ENCODE measurements at regions not wholly inside any gene's neighbourhood (a gene's known extent, or its start where the extent isn't known, plus 50 kb on each side); places are given as distances from the start of the nearest gene placed in this dataset.

- Histone ChIP-seq H3K9me3 (no peaks in the 10 kb centered on the region), H3K4me1 (no peaks in the 10 kb centered on the region), H3K27ac (no peak overlapping the region), H3K4me3 (no peak overlapping the region), H3K27me3 (no peaks in the 10 kb centered on the region), H3K36me3 (no peaks in the 10 kb centered on the region)
- intact Hi-C loops (cut with DNase I) = no loop called here
- TF ChIP-seq, protein P1, sequence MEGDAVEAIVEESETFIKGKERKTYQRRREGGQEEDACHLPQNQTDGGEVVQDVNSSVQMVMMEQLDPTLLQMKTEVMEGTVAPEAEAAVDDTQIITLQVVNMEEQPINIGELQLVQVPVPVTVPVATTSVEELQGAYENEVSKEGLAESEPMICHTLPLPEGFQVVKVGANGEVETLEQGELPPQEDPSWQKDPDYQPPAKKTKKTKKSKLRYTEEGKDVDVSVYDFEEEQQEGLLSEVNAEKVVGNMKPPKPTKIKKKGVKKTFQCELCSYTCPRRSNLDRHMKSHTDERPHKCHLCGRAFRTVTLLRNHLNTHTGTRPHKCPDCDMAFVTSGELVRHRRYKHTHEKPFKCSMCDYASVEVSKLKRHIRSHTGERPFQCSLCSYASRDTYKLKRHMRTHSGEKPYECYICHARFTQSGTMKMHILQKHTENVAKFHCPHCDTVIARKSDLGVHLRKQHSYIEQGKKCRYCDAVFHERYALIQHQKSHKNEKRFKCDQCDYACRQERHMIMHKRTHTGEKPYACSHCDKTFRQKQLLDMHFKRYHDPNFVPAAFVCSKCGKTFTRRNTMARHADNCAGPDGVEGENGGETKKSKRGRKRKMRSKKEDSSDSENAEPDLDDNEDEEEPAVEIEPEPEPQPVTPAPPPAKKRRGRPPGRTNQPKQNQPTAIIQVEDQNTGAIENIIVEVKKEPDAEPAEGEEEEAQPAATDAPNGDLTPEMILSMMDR (IDR thresholded peaks at IDR 0.05) = no peak
- no peak for DNase-seq (ENCODE audit: low spot score in 2 of 2)
Observed at GRCh38 chr9:19619221-19619620, 169.6 kb downstream of the SLC24A2 start.

DNA sequence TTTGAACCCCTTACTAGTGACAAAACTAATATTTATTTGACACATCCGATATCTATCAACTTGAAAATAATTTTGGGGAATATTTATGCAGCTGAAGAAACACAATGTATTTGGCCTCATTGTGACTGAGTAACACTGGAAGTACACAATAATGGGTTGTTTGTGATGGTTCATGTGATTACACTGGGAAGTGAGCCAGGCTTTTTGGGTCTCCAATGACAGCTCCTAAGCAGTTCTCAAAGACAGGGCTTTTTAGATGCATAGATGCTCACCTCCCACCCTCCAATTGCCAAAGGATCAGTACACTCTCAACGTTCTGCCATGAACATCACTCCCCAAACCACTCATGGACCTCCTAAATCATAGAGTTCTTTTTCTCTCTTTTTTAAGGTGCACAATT, 170.0 kb downstream of the SLC24A2 start:
- intact Hi-C loops (cut with DNase I) = no loop called here

GRCh38 chr9:19615036-19615624, 173.7 kb downstream of the SLC24A2 start:
- intact Hi-C loops (cut with DNase I) = no loop called here
- Histone ChIP-seq H3K36me3 (no peaks in the 10 kb centered on the region), H3K4me1 (no peaks in the 10 kb centered on the region), H3K9me3 (no peaks in the 10 kb centered on the region), H3K27ac (no peak overlapping the region), H3K4me3 (no peak overlapping the region), H3K27me3 (no peaks in the 10 kb centered on the region)
- TF ChIP-seq, protein P1 (IDR thresholded peaks at IDR 0.05) = no peak
- DNase-seq (ENCODE audit: low spot score in 2 of 2) = no peak

More for the DNA sequence above, 170.0 kb downstream of the SLC24A2 start:
- Histone ChIP-seq H3K27me3 (no peaks in the 10 kb centered on the region), H3K9me3 (no peaks in the 10 kb centered on the region), H3K4me3 (no peak overlapping the region), H3K36me3 (no peaks in the 10 kb centered on the region), H3K4me1 (no peaks in the 10 kb centered on the region), H3K27ac (no peak overlapping the region)
- DNase-seq (ENCODE audit: low spot score in 2 of 2) = no peak
- TF ChIP-seq, protein P1 (IDR thresholded peaks at IDR 0.05) = no peak

GRCh38 chr9:19614294-19614693, 174.5 kb downstream of the SLC24A2 start:
- H3K4me3 ChIP-seq = no peak overlapping the region
- no peaks in the 10 kb centered on the region for H3K36me3 ChIP-seq
- intact Hi-C loops (cut with DNase I) = no loop called here
- no peaks in the 10 kb centered on the region for H3K9me3 ChIP-seq
- TF ChIP-seq, protein P1 (IDR thresholded peaks at IDR 0.05) = no peak
- DNase-seq (ENCODE audit: low spot score in 2 of 2) = no peak
- no peak overlapping the region for H3K27ac ChIP-seq
- no peaks in the 10 kb centered on the region for H3K4me1 ChIP-seq
- no peaks in the 10 kb centered on the region for H3K27me3 ChIP-seq

DNA sequence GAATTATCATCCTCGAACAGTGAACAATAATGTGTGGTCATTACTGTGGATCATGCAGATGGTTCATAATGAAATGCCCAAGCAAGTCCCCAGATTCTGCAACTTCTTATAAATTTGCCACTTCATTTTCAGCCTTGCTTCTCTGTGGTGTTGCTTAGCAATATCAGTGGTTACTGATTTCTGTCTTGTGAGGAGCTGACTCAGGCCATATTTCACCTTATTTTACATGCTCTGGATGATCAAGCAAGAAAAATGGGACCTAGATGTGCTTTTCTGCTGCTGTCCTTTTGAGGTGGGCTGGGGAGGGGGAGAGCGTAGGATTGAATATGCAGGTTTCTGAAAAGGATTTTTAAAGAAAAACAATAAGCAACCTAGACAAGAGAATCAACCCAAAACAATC, 188.3 kb downstream of the SLC24A2 start:
- H3K27ac ChIP-seq = no peak overlapping the region
- intact Hi-C loops (cut with DNase I) = no loop called here
- no peaks in the 10 kb centered on the region for H3K27me3 ChIP-seq
- TF ChIP-seq, protein P1 (IDR thresholded peaks at IDR 0.05) = no peak
- no peak overlapping the region for H3K4me3 ChIP-seq
- no peak for DNase-seq (ENCODE audit: low spot score in 2 of 2)
- no peaks in the 10 kb centered on the region for H3K36me3 ChIP-seq
- H3K4me1 ChIP-seq = no peaks in the 10 kb centered on the region
- no peaks in the 10 kb centered on the region for H3K9me3 ChIP-seq

- Histone ChIP-seq H3K9me3 (no peaks in the 10 kb centered on the region), H3K4me1 (no peaks in the 10 kb centered on the region), H3K27ac (no peak overlapping the region), H3K36me3 (no peaks in the 10 kb centered on the region), H3K4me3 (no peak overlapping the region), H3K27me3 (no peaks in the 10 kb centered on the region)
- DNase-seq (ENCODE audit: low spot score in 2 of 2) = no peak
- intact Hi-C loops (cut with DNase I) = no loop called here
- TF ChIP-seq, protein P1 (IDR thresholded peaks at IDR 0.05) = no peak
Observed at GRCh38 chr9:19598722-19599121, 189.9 kb downstream of the ACER2 start.
